ENCODE measurements at regions not wholly inside any gene's neighbourhood (a gene's known extent, or its start where the extent isn't known, plus 50 kb on each side); places are given as distances from the start of the nearest gene placed in this dataset.

DNA sequence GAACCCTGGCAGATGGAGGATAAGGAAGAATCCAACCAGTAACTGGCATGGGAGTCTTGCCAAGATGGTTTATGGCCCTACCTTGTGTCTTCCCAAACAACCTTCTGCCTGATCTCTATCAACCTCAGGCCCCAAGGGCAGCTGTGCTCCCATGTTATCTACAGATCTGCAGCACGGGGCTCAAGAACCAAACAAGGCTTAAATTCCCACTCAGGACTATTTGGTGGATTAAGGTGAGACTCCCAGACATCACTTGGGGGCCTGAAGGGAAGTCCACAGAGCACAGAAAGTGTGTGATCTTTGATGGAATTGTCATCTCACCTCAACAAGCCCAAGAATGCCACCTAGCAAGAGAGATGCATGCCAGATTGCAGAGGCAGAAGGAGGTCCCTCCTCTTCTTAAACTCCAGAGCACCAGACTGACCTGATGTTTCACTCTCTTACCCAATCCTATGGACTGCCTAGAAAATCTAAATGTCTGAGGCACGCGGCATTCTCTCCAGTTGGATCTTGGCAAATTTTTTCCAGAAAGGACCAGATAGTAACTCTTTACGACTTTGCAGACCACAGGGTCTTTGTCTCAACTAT, 759.5 kb upstream of the TBX3 start:
- H3K9me3 Mint-ChIP-seq: peaks cover 0 to 3% (median 2%) of the 10 kb centered on the region in 5 donors

DNA sequence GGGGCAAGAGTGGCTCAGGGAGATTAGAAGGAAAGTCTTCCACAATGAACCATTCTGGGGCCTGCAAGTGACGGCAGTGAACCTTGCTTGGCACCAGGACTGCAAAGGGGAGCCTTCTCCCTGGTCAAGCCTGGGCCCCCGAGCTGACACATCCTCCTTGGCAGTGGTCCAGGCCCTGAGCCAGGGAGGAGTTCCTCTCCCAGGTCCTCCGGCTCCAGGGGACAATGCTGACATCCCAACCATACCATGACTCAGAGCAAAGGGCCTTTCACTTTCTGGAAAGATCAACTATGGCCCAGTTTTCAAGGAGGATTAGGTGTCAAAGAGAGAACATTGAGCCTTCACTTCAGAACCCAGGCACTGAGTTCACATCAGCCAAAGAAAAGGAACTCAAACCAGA, 756.5 kb upstream of the TBX3 start:
- H3K9me3 Mint-ChIP-seq: peaks cover 2 to 9% (median 3%) of the 10 kb centered on the region in 5 donors
- Histone ChIP-seq H3K27me3 (ENCODE audit: insufficient read depth, low read length, poor library complexity, severe bottlenecking) (no peaks in the 10 kb centered on the region), H3K4me1 (ENCODE audit: insufficient read depth, low read length) (no peaks in the 10 kb centered on the region), H3K36me3 (ENCODE audit: insufficient read depth, low read length) (no peaks in the 10 kb centered on the region), H3K27ac (ENCODE audit: low read depth, low read length) (no peak overlapping the region), H3K9me3 (ENCODE audit: low read length) (no peaks in the 10 kb centered on the region), H3K4me3 (ENCODE audit: low read length) (no peak overlapping the region)
- no peaks in the 10 kb centered on the region for H3K4me1 Mint-ChIP-seq
- ChIA-PET POLR2A (no interaction called here), CTCF (no interaction called here)
- H3K4me3 Mint-ChIP-seq: no peak overlapping the region
- no peaks in the 10 kb centered on the region for H3K36me3 Mint-ChIP-seq
- no peak overlapping the region for H3K27ac Mint-ChIP-seq
- no peak for DNase-seq
- no peaks in the 10 kb centered on the region for H3K27me3 Mint-ChIP-seq

More for the DNA sequence above, 759.5 kb upstream of the TBX3 start:
- CTCF ChIA-PET: no interaction called here
- Mint-ChIP-seq H3K36me3 (no peaks in the 10 kb centered on the region), H3K27me3 (no peaks in the 10 kb centered on the region), H3K4me1 (no peaks in the 10 kb centered on the region), H3K4me3 (no peak overlapping the region), H3K27ac (no peak overlapping the region)
- Histone ChIP-seq H3K9me3 (ENCODE audit: low read length) (no peaks in the 10 kb centered on the region), H3K27me3 (ENCODE audit: insufficient read depth, low read length, poor library complexity, severe bottlenecking) (no peaks in the 10 kb centered on the region), H3K4me3 (ENCODE audit: low read length) (no peak overlapping the region), H3K27ac (ENCODE audit: low read depth, low read length) (no peak overlapping the region), H3K36me3 (ENCODE audit: insufficient read depth, low read length) (no peaks in the 10 kb centered on the region), H3K4me1 (ENCODE audit: insufficient read depth, low read length) (no peaks in the 10 kb centered on the region)
- DNase-seq: no peak
- POLR2A ChIA-PET: no interaction called here

DNA sequence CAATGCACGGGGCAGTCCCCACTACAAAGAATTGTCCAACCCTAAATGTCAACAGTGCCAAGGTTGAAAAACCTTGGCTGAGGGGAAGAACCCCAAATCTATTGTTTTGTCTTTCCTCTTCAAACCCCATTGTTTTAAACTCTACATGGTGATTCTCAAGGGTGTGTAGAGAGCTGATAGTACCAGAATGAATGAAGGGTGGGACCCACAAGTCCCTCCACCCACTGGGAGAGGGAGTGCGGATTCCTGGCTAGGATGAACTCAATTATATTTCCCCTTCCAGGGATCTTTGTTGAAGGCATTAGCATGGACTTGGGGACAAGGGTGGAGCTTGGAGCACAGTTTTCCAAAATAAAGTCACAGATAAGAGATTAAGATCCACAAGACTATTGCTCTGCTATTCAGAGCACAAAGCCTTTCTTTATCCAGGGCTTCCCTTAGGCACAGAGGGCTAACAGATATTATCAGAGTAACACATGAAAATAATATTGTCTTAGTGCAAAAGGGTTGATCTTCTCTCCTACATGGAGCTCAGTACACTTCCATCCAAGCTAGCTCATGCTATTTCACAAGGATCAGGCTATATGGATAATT, 755.1 kb upstream of the TBX3 start:
- no peak for DNase-seq
- no peaks in the 10 kb centered on the region for H3K27me3 ChIP-seq (ENCODE audit: insufficient read depth, low read length, poor library complexity, severe bottlenecking)
- no peak overlapping the region for H3K4me3 ChIP-seq (ENCODE audit: low read length)
- H3K27ac ChIP-seq (ENCODE audit: low read depth, low read length): no peak overlapping the region
- Mint-ChIP-seq H3K27ac (no peak overlapping the region), H3K4me1 (no peaks in the 10 kb centered on the region), H3K9me3 (peaks cover 2 to 9% (median 4%) of the 10 kb centered on the region in 5 donors), H3K4me3 (no peak overlapping the region), H3K36me3 (no peaks in the 10 kb centered on the region), H3K27me3 (no peaks in the 10 kb centered on the region)
- CTCF ChIA-PET: no interaction called here
- no peaks in the 10 kb centered on the region for H3K4me1 ChIP-seq (ENCODE audit: insufficient read depth, low read length)
- no peaks in the 10 kb centered on the region for H3K9me3 ChIP-seq (ENCODE audit: low read length)
- POLR2A ChIA-PET: no interaction called here
- no peaks in the 10 kb centered on the region for H3K36me3 ChIP-seq (ENCODE audit: insufficient read depth, low read length)

DNA sequence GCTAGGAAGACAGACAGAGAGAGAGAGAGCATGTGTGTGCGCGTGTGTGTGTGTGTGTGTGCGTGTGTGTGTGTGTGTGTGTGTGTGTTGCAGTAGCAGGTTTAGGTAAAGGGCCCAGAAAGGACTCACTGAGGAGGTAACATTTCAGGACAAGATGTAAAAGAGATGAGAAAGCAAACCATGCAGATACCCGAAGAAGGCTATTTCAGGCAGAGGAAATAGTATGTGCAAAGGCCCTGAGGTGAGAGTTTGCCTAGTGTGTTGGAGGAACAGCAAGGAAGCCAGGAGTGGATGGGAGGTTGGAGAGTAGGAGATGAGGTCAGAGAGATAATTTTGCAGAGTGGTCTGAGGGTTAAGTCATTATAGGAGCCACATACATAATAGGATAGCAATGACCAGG, 754.3 kb upstream of the TBX3 start:
- POLR2A ChIA-PET: no interaction called here
- no peaks in the 10 kb centered on the region for H3K4me1 ChIP-seq (ENCODE audit: insufficient read depth, low read length)
- no peaks in the 10 kb centered on the region for H3K36me3 ChIP-seq (ENCODE audit: insufficient read depth, low read length)
- H3K27ac ChIP-seq (ENCODE audit: low read depth, low read length): no peak overlapping the region
- Mint-ChIP-seq H3K4me3 (no peak overlapping the region), H3K9me3 (peaks cover 2 to 13% (median 6%) of the 10 kb centered on the region in 5 donors), H3K27ac (no peak overlapping the region), H3K36me3 (no peaks in the 10 kb centered on the region), H3K4me1 (no peaks in the 10 kb centered on the region), H3K27me3 (no peaks in the 10 kb centered on the region)
- H3K9me3 ChIP-seq (ENCODE audit: low read length): no peaks in the 10 kb centered on the region
- no peak overlapping the region for H3K4me3 ChIP-seq (ENCODE audit: low read length)
- no peaks in the 10 kb centered on the region for H3K27me3 ChIP-seq (ENCODE audit: insufficient read depth, low read length, poor library complexity, severe bottlenecking)
- no peak for DNase-seq
- CTCF ChIA-PET: no interaction called here

DNA sequence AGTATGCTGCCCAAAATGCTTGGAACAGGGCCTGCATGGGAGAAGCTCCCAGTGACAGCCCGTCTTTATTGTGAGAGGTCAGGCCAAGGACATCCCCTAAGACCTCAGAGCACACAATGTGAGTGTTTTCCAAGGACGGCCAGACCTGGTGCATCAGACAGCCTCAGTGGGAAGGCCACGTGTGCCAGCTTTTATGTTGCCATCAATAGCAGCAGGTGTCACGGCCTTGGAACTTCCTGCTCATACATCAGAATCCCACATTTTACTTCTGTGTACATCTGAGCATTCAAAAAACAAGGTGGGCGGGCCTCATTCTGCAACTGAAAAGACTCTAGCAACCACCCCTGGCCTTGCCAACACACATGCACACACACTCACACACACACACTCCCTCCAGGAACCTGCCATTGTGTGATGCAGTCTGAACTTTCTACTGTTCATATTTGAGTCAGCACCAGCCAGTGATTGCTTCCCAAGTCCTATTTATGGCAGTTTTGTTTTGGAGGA, 753.1 kb upstream of the TBX3 start:
- H3K27ac ChIP-seq (ENCODE audit: low read depth, low read length): no peak overlapping the region
- H3K4me3 ChIP-seq (ENCODE audit: low read length): no peak overlapping the region
- H3K36me3 Mint-ChIP-seq: no peaks in the 10 kb centered on the region
- H3K4me3 Mint-ChIP-seq: no peak overlapping the region
- no peaks in the 10 kb centered on the region for H3K27me3 ChIP-seq (ENCODE audit: insufficient read depth, low read length, poor library complexity, severe bottlenecking)
- no peak for DNase-seq
- no peaks in the 10 kb centered on the region for H3K4me1 ChIP-seq (ENCODE audit: insufficient read depth, low read length)
- H3K4me1 Mint-ChIP-seq: no peaks in the 10 kb centered on the region
- H3K27me3 Mint-ChIP-seq: no peaks in the 10 kb centered on the region
- ChIA-PET CTCF (no interaction called here), POLR2A (no interaction called here)
- no peaks in the 10 kb centered on the region for H3K9me3 ChIP-seq (ENCODE audit: low read length)
- no peaks in the 10 kb centered on the region for H3K36me3 ChIP-seq (ENCODE audit: insufficient read depth, low read length)
- H3K9me3 Mint-ChIP-seq: peaks cover 0 to 13% (median 9%) of the 10 kb centered on the region in 5 donors
- no peak overlapping the region for H3K27ac Mint-ChIP-seq

DNA sequence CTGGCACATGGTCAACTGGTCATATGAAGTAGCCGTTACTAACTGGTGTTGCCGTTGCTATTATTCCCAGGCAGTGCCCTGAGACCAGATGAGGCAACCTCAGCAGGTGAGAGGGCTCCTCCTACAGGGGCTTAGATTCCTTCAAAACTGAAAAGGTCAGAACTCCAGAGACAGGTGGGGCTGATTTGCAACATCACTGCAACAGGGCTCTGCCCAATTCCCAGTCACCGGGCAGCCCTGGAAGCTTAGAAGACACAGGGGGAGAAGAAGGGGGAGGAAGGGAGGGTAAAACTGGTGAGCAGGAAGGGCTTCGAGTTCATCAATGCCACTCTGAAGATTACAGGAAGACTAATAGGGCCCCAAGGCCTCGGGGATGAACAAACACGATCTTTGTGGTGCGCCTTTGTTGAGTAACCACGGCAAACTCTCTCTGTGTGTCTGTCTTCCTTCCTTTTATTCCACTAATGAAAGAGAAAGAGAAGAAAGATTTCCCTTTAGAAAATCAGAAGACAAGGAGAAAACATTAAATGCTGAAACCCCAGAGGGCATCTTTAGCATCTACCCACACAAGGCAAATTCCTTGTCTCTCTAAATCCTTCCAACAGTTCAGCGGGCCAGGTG, 749.1 kb upstream of the TBX3 start:
- H3K9me3 ChIP-seq (ENCODE audit: low read length): no peaks in the 10 kb centered on the region
- CTCF ChIA-PET: no interaction called here
- H3K36me3 Mint-ChIP-seq: no peaks in the 10 kb centered on the region
- H3K4me3 Mint-ChIP-seq: no peak overlapping the region
- no peaks in the 10 kb centered on the region for H3K4me1 ChIP-seq (ENCODE audit: insufficient read depth, low read length)
- H3K36me3 ChIP-seq (ENCODE audit: insufficient read depth, low read length): no peaks in the 10 kb centered on the region
- H3K4me1 Mint-ChIP-seq: no peaks in the 10 kb centered on the region
- H3K9me3 Mint-ChIP-seq: peaks cover 5 to 15% (median 9%) of the 10 kb centered on the region in 5 donors
- no peaks in the 10 kb centered on the region for H3K27me3 ChIP-seq (ENCODE audit: insufficient read depth, low read length, poor library complexity, severe bottlenecking)
- no peak for DNase-seq
- POLR2A ChIA-PET: no interaction called here
- no peak overlapping the region for H3K4me3 ChIP-seq (ENCODE audit: low read length)
- H3K27ac Mint-ChIP-seq: no peak overlapping the region
- no peak overlapping the region for H3K27ac ChIP-seq (ENCODE audit: low read depth, low read length)
- H3K27me3 Mint-ChIP-seq: no peaks in the 10 kb centered on the region

DNA sequence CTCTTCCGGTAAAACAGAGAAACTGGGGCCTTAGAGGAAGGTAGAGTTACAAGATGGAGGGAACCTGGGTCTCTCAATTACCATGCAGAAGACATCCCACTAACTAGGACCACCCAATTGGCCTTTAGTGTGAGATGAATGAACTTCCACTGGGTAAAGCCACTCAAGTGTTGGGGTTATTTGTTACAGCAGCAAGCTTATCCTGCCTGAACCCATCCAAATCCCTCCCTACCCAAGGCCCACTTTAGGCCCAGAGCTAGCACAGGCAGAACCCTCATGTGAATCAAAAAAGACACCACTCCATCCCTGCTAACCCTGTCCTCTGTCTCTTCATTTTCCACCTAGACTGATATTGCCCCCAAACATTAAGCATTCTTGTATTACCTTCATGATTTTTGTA, 746.7 kb upstream of the TBX3 start:
- Histone ChIP-seq H3K4me3 (ENCODE audit: low read length) (no peak overlapping the region), H3K27ac (ENCODE audit: low read depth, low read length) (no peak overlapping the region), H3K4me1 (ENCODE audit: insufficient read depth, low read length) (no peaks in the 10 kb centered on the region), H3K9me3 (ENCODE audit: low read length) (no peaks in the 10 kb centered on the region), H3K36me3 (ENCODE audit: insufficient read depth, low read length) (no peaks in the 10 kb centered on the region), H3K27me3 (ENCODE audit: insufficient read depth, low read length, poor library complexity, severe bottlenecking) (no peaks in the 10 kb centered on the region)
- Mint-ChIP-seq H3K4me1 (no peaks in the 10 kb centered on the region), H3K9me3 (peaks cover 5 to 12% (median 9%) of the 10 kb centered on the region in 5 donors), H3K27ac (no peak overlapping the region), H3K27me3 (no peaks in the 10 kb centered on the region), H3K36me3 (no peaks in the 10 kb centered on the region), H3K4me3 (no peak overlapping the region)
- POLR2A ChIA-PET: no interaction called here
- no peak for DNase-seq
- CTCF ChIA-PET: no interaction called here

DNA sequence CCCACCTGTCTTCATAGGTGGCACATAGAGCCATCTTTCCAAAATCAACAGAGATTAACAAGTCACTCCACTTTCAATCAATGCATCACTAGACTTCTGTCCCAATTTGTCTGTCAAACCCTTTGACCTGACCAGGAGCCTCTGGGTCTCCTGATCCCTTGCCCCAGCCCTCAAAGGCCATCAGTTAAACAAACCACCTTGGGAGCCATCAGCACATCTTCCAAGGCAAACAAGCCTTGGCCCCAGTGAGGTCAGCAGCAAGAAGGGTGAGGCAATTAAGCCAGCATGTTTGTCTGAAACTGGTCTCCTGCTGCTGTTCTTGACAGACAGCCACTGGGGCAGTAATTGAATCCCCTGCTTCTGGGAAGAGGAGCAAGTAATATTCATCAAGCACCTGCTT, 742.8 kb upstream of the TBX3 start:
- no peaks in the 10 kb centered on the region for H3K36me3 Mint-ChIP-seq
- H3K9me3 Mint-ChIP-seq: peaks cover under 1 to 12% (median 4%) of the 10 kb centered on the region in 5 donors
- H3K4me3 Mint-ChIP-seq: no peak overlapping the region
- Histone ChIP-seq H3K4me1 (ENCODE audit: insufficient read depth, low read length) (no peaks in the 10 kb centered on the region), H3K4me3 (ENCODE audit: low read length) (no peak overlapping the region), H3K36me3 (ENCODE audit: insufficient read depth, low read length) (no peaks in the 10 kb centered on the region), H3K9me3 (ENCODE audit: low read length) (no peaks in the 10 kb centered on the region), H3K27me3 (ENCODE audit: insufficient read depth, low read length, poor library complexity, severe bottlenecking) (no peaks in the 10 kb centered on the region), H3K27ac (ENCODE audit: low read depth, low read length) (no peak overlapping the region)
- H3K27ac Mint-ChIP-seq: no peak overlapping the region
- POLR2A ChIA-PET: no interaction called here
- DNase-seq: no peak
- H3K27me3 Mint-ChIP-seq: no peaks in the 10 kb centered on the region
- H3K4me1 Mint-ChIP-seq: no peaks in the 10 kb centered on the region
- CTCF ChIA-PET: no interaction called here

Measured in CD8-positive, alpha-beta memory T cell (primary cell).